Muscle layer of colon (tissue), 2 donors: ENCODE measurements at regions not wholly inside any gene's neighbourhood (a gene's known extent, or its start where the extent isn't known, plus 50 kb on each side); places are given as distances from the start of the nearest gene placed in this dataset.

Experiments used
- H3K27ac ChIP-seq: one replicate; pipeline ENCODE4 v1.7.0; 2013; ENCODE audit warnings: low read depth, mild to moderate bottlenecking, low read length, moderate library complexity
- H3K27me3 ChIP-seq, 2 donors: one replicate each; pipeline ENCODE4 v1.7.0; 2013; ENCODE audit warnings: low read length in 2 of 2, mild to moderate bottlenecking in 2 of 2; ENCODE audit not compliant: insufficient read depth in 2 of 2, control insufficient read depth in 1 of 2
- H3K36me3 ChIP-seq: one replicate; pipeline ENCODE4 v1.7.0; 2013; ENCODE audit warnings: mild to moderate bottlenecking, low read length; ENCODE audit not compliant: insufficient read depth
- H3K4me1 ChIP-seq: one replicate; pipeline ENCODE4 v1.7.0; 2013; ENCODE audit warnings: mild to moderate bottlenecking, low read length; ENCODE audit not compliant: insufficient read depth
- H3K4me3 ChIP-seq, 2 donors: one replicate each; pipeline ENCODE4 v1.7.0; 2013; ENCODE audit warnings: low read length in 2 of 2, low read depth in 1 of 2, mild to moderate bottlenecking in 1 of 2, moderate library complexity in 1 of 2
- H3K9ac ChIP-seq: one replicate; pipeline ENCODE4 v1.7.0; 2013; ENCODE audit warnings: low read length
- H3K9me3 ChIP-seq: one replicate; pipeline ENCODE4 v1.7.0; 2013; ENCODE audit warnings: mild to moderate bottlenecking, low read length
- donor health status: abdominal sarcoma.
- donor health status: Adenocarcinoma of cecum.

GRCh38 chr11:112548641-112549040, 288.0 kb upstream of the PLET1 start:
- Histone ChIP-seq H3K9ac (no peak overlapping the region), H3K9me3 (no peaks in the 10 kb centered on the region), H3K27me3 (no peaks in the 10 kb centered on the region), H3K27ac (no peak overlapping the region), H3K4me1 (no peaks in the 10 kb centered on the region), H3K36me3 (no peaks in the 10 kb centered on the region), H3K4me3 (no peak overlapping the region)

DNA sequence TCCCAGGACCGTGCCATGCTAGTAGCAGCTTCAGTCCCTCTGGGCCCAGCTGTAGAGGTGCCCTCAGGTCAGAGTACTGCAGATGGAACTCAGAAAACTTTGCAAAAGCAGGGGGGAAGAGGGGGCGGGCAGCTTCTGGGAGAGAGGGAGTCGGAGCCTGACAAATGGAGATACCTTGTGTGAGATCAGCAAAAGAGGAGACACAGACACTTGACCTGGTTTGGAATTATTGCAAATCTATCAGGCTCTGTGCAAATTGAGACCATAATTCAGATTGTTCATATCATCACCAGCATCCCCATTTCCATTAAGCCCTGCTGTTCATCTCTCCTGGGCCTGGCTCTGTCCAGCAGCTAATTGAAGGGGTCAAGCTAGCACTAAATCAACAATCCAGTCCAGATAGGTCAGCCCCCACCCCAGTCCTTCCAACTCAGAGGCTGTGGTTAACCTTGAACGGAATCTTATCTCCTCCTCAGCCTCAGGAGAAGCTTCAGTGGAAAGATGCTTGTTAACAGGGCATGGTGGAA, 292.6 kb upstream of the PLET1 start:
- Histone ChIP-seq H3K9me3 (no peaks in the 10 kb centered on the region), H3K9ac (no peak overlapping the region), H3K4me3 (no peak overlapping the region), H3K36me3 (no peaks in the 10 kb centered on the region), H3K27me3 (no peaks in the 10 kb centered on the region), H3K27ac (no peak overlapping the region), H3K4me1 (no peaks in the 10 kb centered on the region)

DNA sequence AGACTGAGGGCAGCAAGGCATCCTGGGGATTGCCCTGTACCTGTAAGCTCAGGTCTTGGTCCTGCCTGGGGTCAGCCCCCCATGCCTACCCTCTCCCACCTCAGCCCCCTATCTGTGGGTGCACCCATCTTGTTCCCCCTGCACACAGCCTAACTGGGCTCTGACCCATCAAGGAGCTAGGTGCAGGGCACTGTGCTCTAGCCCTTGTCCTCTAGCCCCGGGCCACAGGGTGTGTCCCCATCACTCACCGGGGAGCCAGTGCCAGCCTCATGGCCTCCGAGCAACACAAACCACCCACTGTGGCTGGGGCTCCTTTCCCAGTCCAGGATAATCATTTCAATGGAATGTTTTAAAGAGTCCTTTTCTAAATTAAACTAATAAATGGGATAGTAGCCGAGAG, 293.9 kb upstream of the PLET1 start:
- Histone ChIP-seq H3K27me3 (no peaks in the 10 kb centered on the region), H3K4me1 (no peaks in the 10 kb centered on the region), H3K4me3 (no peak overlapping the region), H3K9ac (no peak overlapping the region), H3K9me3 (no peaks in the 10 kb centered on the region), H3K36me3 (no peaks in the 10 kb centered on the region), H3K27ac (no peak overlapping the region)

GRCh38 chr11:112555491-112556364, 295.1 kb upstream of the PLET1 start:
- no peaks in the 10 kb centered on the region for H3K4me1 ChIP-seq
- no peak overlapping the region for H3K9ac ChIP-seq
- no peak overlapping the region for H3K4me3 ChIP-seq
- no peaks in the 10 kb centered on the region for H3K9me3 ChIP-seq
- no peaks in the 10 kb centered on the region for H3K36me3 ChIP-seq
- H3K27ac ChIP-seq, result no peak overlapping the region
- no peaks in the 10 kb centered on the region for H3K27me3 ChIP-seq

DNA sequence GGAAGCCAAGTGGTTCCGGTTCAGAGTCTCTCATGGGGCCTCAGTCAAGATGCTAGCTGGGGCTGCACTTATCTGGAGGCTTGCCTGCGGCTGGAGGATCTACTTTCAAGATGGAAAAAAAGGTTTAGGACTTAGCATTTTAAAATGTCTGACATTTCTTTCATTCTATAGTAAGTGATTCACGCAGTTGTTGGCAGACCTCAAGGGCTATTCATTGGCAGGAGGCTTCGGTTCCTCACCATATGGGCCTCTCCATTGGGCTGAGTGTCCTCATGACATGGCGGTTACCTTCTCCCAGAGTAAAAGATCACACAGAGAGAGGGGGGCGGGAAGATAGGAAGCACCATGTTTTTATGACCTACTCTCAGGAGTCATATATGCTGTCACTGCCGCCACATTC, 298.0 kb upstream of the PLET1 start:
- Histone ChIP-seq H3K27ac (no peak overlapping the region), H3K27me3 (no peaks in the 10 kb centered on the region), H3K9ac (no peak overlapping the region), H3K36me3 (no peaks in the 10 kb centered on the region), H3K9me3 (no peaks in the 10 kb centered on the region), H3K4me3 (no peak overlapping the region), H3K4me1 (peaks cover 5% of the 10 kb centered on the region)

GRCh38 chr11:112563808-112564207, 303.1 kb upstream of the PLET1 start:
- Histone ChIP-seq H3K4me3 (no peak overlapping the region), H3K27me3 (no peaks in the 10 kb centered on the region), H3K27ac (peak overlapping the region; percentile 71)

DNA sequence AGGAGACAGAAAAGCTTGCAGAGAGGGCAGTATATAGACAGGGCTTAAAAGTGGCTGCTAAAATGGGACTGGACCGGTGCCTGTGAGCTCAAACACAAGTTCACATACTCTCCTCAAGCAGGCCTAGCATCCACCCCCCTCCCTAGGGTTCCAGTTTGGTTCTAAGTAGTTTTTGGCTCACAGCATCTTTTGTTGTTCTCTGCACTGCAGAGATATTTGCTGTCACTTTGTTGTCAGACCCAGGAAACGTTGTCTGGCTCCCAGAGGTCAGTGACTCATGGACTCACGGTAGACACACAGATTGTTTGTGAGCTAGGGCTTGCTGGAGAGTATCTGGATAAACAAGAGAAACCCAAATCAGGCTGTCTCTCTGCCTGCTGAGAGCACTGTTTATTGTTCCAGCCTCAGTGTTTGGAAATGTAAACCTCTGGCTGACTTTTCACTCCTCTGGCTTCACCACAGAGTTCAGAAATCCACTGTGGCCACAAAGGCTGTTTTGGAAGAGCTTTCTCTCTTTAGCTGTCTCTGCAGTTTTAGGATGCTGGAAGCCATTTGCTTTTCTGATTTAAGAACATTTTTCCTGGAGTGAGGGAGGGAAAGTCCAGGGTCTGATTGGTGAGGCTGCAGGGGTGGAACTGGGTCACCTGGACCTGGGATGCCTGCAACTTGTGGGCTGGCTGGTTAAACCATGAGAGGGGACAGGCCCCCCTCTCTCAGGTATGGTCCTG, 303.7 kb upstream of the PLET1 start:
- H3K9me3 ChIP-seq, result no peaks in the 10 kb centered on the region
- H3K27ac ChIP-seq, result peak overlapping the region; percentile 71
- no peak overlapping the region for H3K9ac ChIP-seq
- no peak overlapping the region for H3K4me3 ChIP-seq
- peaks cover 26% of the 10 kb centered on the region for H3K4me1 ChIP-seq
- no peaks in the 10 kb centered on the region for H3K36me3 ChIP-seq
- no peaks in the 10 kb centered on the region for H3K27me3 ChIP-seq

More at GRCh38 chr11:112563808-112564207, 303.1 kb upstream of the PLET1 start:
- Histone ChIP-seq H3K9ac (no peak overlapping the region), H3K4me1 (peaks cover 26% of the 10 kb centered on the region), H3K36me3 (no peaks in the 10 kb centered on the region), H3K9me3 (no peaks in the 10 kb centered on the region)

- Histone ChIP-seq H3K36me3 (no peaks in the 10 kb centered on the region), H3K27ac (peak overlapping the region; percentile 71), H3K9me3 (no peaks in the 10 kb centered on the region), H3K4me1 (peaks cover 26% of the 10 kb centered on the region), H3K9ac (no peak overlapping the region), H3K4me3 (peak overlapping the region in 1 of 2 donors; percentile 8), H3K27me3 (no peaks in the 10 kb centered on the region)
These were observed 304.9 kb upstream of the PLET1 start for GRCh38 chr11:112565551-112565950.

GRCh38 chr11:112566124-112566523, 305.5 kb upstream of the PLET1 start:
- Histone ChIP-seq H3K4me1 (peaks cover 26% of the 10 kb centered on the region), H3K36me3 (no peaks in the 10 kb centered on the region), H3K9me3 (no peaks in the 10 kb centered on the region), H3K27ac (peak overlapping the region; percentile 25), H3K27me3 (no peaks in the 10 kb centered on the region), H3K9ac (no peak overlapping the region), H3K4me3 (no peak overlapping the region)

- Histone ChIP-seq H3K9ac (no peak overlapping the region), H3K4me3 (no peak overlapping the region), H3K4me1 (peaks cover 5% of the 10 kb centered on the region), H3K27me3 (no peaks in the 10 kb centered on the region), H3K36me3 (no peaks in the 10 kb centered on the region), H3K27ac (no peak overlapping the region), H3K9me3 (no peaks in the 10 kb centered on the region)
These were observed 309.7 kb upstream of the PLET1 start for GRCh38 chr11:112570333-112570732.

GRCh38 chr11:112579282-112579681, 318.6 kb upstream of the PLET1 start:
- H3K27me3 ChIP-seq, result no peaks in the 10 kb centered on the region
- no peak overlapping the region for H3K4me3 ChIP-seq
- H3K9me3 ChIP-seq, result no peaks in the 10 kb centered on the region
- H3K27ac ChIP-seq, result no peak overlapping the region
- H3K36me3 ChIP-seq, result no peaks in the 10 kb centered on the region
- H3K4me1 ChIP-seq, result no peaks in the 10 kb centered on the region
- no peak overlapping the region for H3K9ac ChIP-seq
